HEK293T (cell line): ENCODE measurements at regions not wholly inside any gene's neighbourhood (a gene's known extent, or its start where the extent isn't known, plus 50 kb on each side); places are given as distances from the start of the nearest gene placed in this dataset.

Source experiments
- CTCF ChIA-PET: fragments of 350-600 bp; formaldehyde crosslinking; extraction: SDS; loops from one replicate; lab custom pipeline; 2021; ENCODE audit warnings: antibody characterized with exemption, inconsistent platforms; lab: Yijun Ruan, JAX
- POLR2A ChIA-PET: fragments of 350-600 bp; formaldehyde crosslinking; extraction: SDS; loops from one replicate; lab custom pipeline; 2020; ENCODE audit warnings: antibody characterized with exemption, inconsistent platforms; lab: Yijun Ruan, JAX
- DNase-seq: peaks from one replicate; pipeline ENCODE4 v3.0.0; 2012; ENCODE audit warnings: mixed read lengths; ENCODE audit errors: extremely low spot score
- ARNT ChIP-seq: fragments of 450-650 bp; IDR thresholded peaks from 2 replicates; pipeline ENCODE4 v1.6.1; 2017; ENCODE audit warnings: mild to moderate bottlenecking
- BHLHE40 ChIP-seq: fragments of 450-650 bp; IDR thresholded peaks from 2 replicates; pipeline ENCODE4 v1.6.1; 2016; ENCODE audit warnings: mild to moderate bottlenecking, moderate library complexity, borderline replicate concordance
- CTBP1 ChIP-seq: fragments of 450-650 bp; IDR thresholded peaks from 2 replicates; pipeline ENCODE4 v1.6.1; 2016; ENCODE audit warnings: borderline replicate concordance
- ELF4 ChIP-seq: fragments of 450-650 bp; IDR thresholded peaks from 2 replicates; pipeline ENCODE4 v1.6.1; 2017; ENCODE audit warnings: antibody characterized with exemption
- FOXA1 ChIP-seq: fragments of 450-650 bp; IDR thresholded peaks from 2 replicates; pipeline ENCODE4 v1.6.1; 2016; ENCODE audit warnings: mild to moderate bottlenecking
- FOXK2 ChIP-seq: fragments of 450-650 bp; IDR thresholded peaks from 2 replicates; pipeline ENCODE4 v1.6.1; 2016; ENCODE audit warnings: mild to moderate bottlenecking
- FOXM1 ChIP-seq: fragments of 450-650 bp; IDR thresholded peaks from 2 replicates; pipeline ENCODE4 v1.6.1; 2017; ENCODE audit warnings: mild to moderate bottlenecking, borderline replicate concordance
- HDGF ChIP-seq: fragments of 450-650 bp; IDR thresholded peaks from 2 replicates; pipeline ENCODE4 v1.6.1; 2017; ENCODE audit warnings: antibody characterized with exemption, borderline replicate concordance
- L3MBTL2 ChIP-seq: fragments of 450-650 bp; conservative IDR thresholded peaks from 2 replicates; pipeline ENCODE4 v1.6.1; 2016; ENCODE audit warnings: mild to moderate bottlenecking
- LEF1 ChIP-seq: fragments of 450-650 bp; IDR thresholded peaks from 2 replicates; pipeline ENCODE4 v1.6.1; 2017; ENCODE audit warnings: mild to moderate bottlenecking, borderline replicate concordance
- SP1 ChIP-seq: fragments of 450-650 bp; IDR thresholded peaks from 2 replicates; pipeline ENCODE4 v1.6.1; 2017
- SUZ12 ChIP-seq: fragments of 450-650 bp; IDR thresholded peaks from 2 replicates; pipeline ENCODE4 v1.6.1; 2016; ENCODE audit warnings: mild to moderate bottlenecking
- TARDBP ChIP-seq: fragments of 450-650 bp; IDR thresholded peaks from 2 replicates; pipeline ENCODE4 v1.6.1; 2016
- ZNF384 ChIP-seq: fragments of 450-650 bp; IDR thresholded peaks from 2 replicates; pipeline ENCODE4 v1.6.1; 2016
- TF ChIP-seq, protein P1 (sequence below): fragments of 450-650 bp; IDR thresholded peaks from 2 replicates; pipeline ENCODE4 v1.6.1; 2016

DNA sequence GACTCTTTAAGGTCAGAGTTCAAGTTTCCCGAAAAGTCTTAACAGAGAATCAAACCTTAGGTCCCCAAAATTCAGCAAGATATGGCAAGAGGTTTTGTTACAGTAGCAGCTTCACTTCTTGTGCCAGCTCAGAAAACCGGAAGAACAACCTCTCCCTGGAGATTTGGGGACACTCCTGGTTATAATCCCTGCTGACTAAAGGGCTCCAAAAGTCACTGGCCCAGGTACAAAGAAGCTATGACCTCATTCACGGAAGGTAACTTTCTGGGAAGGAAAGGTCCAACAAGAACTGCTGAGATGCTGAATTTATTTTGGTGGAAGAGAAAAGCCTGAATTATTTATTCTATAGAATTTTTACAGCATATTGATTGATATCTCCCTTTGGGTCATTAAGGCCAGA, 55.6 kb upstream of the DIO2 start:
- no peak for DNase-seq
- ChIA-PET CTCF (no interaction called here), POLR2A (no interaction called here)
- no peak for TF ChIP-seq L3MBTL2
- no peak for TF ChIP-seq ZNF384
- TF ChIP-seq, protein P1, sequence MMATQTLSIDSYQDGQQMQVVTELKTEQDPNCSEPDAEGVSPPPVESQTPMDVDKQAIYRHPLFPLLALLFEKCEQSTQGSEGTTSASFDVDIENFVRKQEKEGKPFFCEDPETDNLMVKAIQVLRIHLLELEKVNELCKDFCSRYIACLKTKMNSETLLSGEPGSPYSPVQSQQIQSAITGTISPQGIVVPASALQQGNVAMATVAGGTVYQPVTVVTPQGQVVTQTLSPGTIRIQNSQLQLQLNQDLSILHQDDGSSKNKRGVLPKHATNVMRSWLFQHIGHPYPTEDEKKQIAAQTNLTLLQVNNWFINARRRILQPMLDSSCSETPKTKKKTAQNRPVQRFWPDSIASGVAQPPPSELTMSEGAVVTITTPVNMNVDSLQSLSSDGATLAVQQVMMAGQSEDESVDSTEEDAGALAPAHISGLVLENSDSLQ = no peak
- no peak for TF ChIP-seq FOXA1
- TF ChIP-seq BHLHE40 = no peak
- TF ChIP-seq ARNT = no peak
- no peak for TF ChIP-seq TARDBP
- TF ChIP-seq ELF4 = no peak
- TF ChIP-seq SUZ12 = no peak
- TF ChIP-seq FOXM1 = no peak
- no peak for TF ChIP-seq FOXK2
- no peak for TF ChIP-seq CTBP1
- TF ChIP-seq LEF1 = no peak
- no peak for TF ChIP-seq SP1
- no peak for TF ChIP-seq HDGF

DNA sequence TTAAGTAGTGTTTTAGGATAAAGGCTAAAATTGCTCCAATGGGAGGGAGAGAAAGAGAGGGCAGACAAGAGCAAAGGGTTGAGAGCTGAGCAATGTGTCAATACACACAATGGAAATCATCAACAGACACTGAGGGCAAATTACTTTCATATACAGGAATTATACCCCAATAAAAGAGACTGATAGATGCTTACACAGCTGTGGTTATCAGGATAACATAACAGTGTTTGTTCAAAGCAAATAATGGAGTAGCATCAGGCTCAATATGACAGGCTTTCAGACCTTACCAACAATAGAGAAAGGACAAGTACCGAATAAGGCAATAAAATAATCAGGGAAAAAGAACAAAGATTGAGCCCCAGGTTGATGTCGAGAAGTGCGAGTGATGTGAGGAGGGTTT, 53.4 kb upstream of the DIO2 start:
- TF ChIP-seq LEF1 = no peak
- DNase-seq = no peak
- POLR2A ChIA-PET = no interaction called here
- CTCF ChIA-PET = no interaction called here
